CD8-positive, alpha-beta memory T cell (primary cell): ENCODE measurements at regions not wholly inside any gene's neighbourhood (a gene's known extent, or its start where the extent isn't known, plus 50 kb on each side); places are given as distances from the start of the nearest gene placed in this dataset.

Source experiments
- CTCF ChIA-PET: fragments of 350-600 bp; sonication (Branson Sonifier 250); formaldehyde crosslinking; loops from one replicate; lab custom pipeline; 2021; ENCODE audit warnings: antibody characterized with exemption; lab: Charles Lee
- POLR2A ChIA-PET: fragments of 350-600 bp; sonication (Branson Sonifier 250); formaldehyde crosslinking; loops from one replicate; lab custom pipeline; 2021; ENCODE audit warnings: antibody characterized with exemption; lab: Charles Lee
- DNase-seq, 5 donors: peaks; one replicate each; pipeline versions ENCODE4 v3.0.0 to v3.0.0-alpha.2; 2020 to 2022; ENCODE audit warnings: mixed read lengths in 1 of 5
- H3K27ac ChIP-seq: one replicate; pipeline ENCODE4 v1.7.0; 2013; ENCODE audit warnings: low read depth, mild to moderate bottlenecking, low read length, moderate library complexity
- H3K27me3 ChIP-seq: 2 replicates; pipeline ENCODE4 v1.7.0; 2013; ENCODE audit warnings: low read length, mild to moderate bottlenecking; ENCODE audit not compliant: insufficient read depth, poor library complexity, severe bottlenecking
- H3K36me3 ChIP-seq: 2 replicates; pipeline ENCODE4 v1.7.0; 2013; ENCODE audit warnings: mild to moderate bottlenecking, low read length, moderate library complexity; ENCODE audit not compliant: insufficient read depth
- H3K4me1 ChIP-seq: 2 replicates; pipeline ENCODE4 v1.7.0; 2013; ENCODE audit warnings: mild to moderate bottlenecking, low read length, moderate library complexity; ENCODE audit not compliant: insufficient read depth
- H3K4me3 ChIP-seq: 2 replicates; pipeline ENCODE4 v1.7.0; 2013; ENCODE audit warnings: mild to moderate bottlenecking, low read length
- H3K9me3 ChIP-seq: 2 replicates; pipeline ENCODE4 v1.7.0; 2013; ENCODE audit warnings: mild to moderate bottlenecking, low read length
- H3K27ac Mint-ChIP-seq, 8 donors: one replicate each; pipeline ENCODE4 v1.8.0; 2020 to 2021; ENCODE audit warnings: mixed read lengths in 8 of 8, mild to moderate bottlenecking in 6 of 8, inconsistent platforms in 3 of 8, moderate library complexity in 3 of 8
- H3K27me3 Mint-ChIP-seq, 2 donors: one replicate each; pipeline ENCODE4 v1.8.0; 2020 to 2021; ENCODE audit warnings: mixed read lengths in 2 of 2, mild to moderate bottlenecking in 1 of 2, moderate library complexity in 1 of 2
- H3K36me3 Mint-ChIP-seq, 3 donors: one replicate each; pipeline ENCODE4 v1.8.0; 2020 to 2021; ENCODE audit warnings: mixed read lengths in 3 of 3, inconsistent platforms in 1 of 3, mild to moderate bottlenecking in 1 of 3
- H3K4me1 Mint-ChIP-seq, 3 donors: one replicate each; pipeline ENCODE4 v1.8.0; 2020 to 2021; ENCODE audit warnings: mixed read lengths in 3 of 3, inconsistent platforms in 1 of 3, mild to moderate bottlenecking in 1 of 3
- H3K4me3 Mint-ChIP-seq, 7 donors: one replicate each; pipeline ENCODE4 v1.8.0; 2020 to 2021; ENCODE audit warnings: mixed read lengths in 7 of 7, mild to moderate bottlenecking in 6 of 7, moderate library complexity in 4 of 7, inconsistent platforms in 2 of 7
- H3K9me3 Mint-ChIP-seq, 5 donors: one replicate each; pipeline ENCODE4 v1.8.0; 2020 to 2022; ENCODE audit warnings: mixed read lengths in 5 of 5, mild to moderate bottlenecking in 3 of 5, moderate library complexity in 2 of 5, inconsistent platforms in 1 of 5

DNA sequence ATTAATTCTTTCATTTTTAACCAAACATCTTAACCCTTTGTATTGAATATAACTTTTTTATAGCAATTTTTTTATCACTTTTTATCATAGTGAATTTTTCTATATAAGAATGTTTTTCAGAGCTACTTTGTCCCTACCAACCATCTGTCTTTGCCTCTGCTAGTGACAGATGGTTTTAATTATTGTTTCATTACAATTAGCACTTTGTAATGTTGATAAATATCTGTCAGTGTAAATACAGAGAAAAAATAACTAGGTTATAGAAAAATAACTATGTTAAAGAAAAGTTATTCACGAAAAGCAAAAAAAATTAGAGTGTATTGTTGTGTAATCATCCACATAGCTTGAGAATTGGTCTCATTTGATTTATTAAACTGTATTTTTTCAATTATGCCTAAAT is 91.0 kb upstream of the CDH19 start:
- Histone ChIP-seq H3K4me1 (no peaks in the 10 kb centered on the region), H3K4me3 (no peak overlapping the region), H3K27me3 (no peaks in the 10 kb centered on the region), H3K36me3 (no peaks in the 10 kb centered on the region), H3K9me3 (no peaks in the 10 kb centered on the region), H3K27ac (no peak overlapping the region)
- ChIA-PET CTCF (no interaction called here), POLR2A (no interaction called here)
- Mint-ChIP-seq H3K4me1 (no peaks in the 10 kb centered on the region), H3K4me3 (no peak overlapping the region), H3K27ac (no peak overlapping the region), H3K9me3 (peaks cover 0 to 16% (median 5%) of the 10 kb centered on the region in 5 donors), H3K36me3 (no peaks in the 10 kb centered on the region), H3K27me3 (no peaks in the 10 kb centered on the region)
- no peak for DNase-seq

- ChIA-PET CTCF (no interaction called here), POLR2A (no interaction called here)
- DNase-seq: no peak
- Histone ChIP-seq H3K4me3 (no peak overlapping the region), H3K27me3 (no peaks in the 10 kb centered on the region), H3K36me3 (no peaks in the 10 kb centered on the region), H3K27ac (no peak overlapping the region), H3K4me1 (no peaks in the 10 kb centered on the region), H3K9me3 (no peaks in the 10 kb centered on the region)
- no peak overlapping the region for H3K4me3 Mint-ChIP-seq
- no peaks in the 10 kb centered on the region for H3K36me3 Mint-ChIP-seq
- H3K27me3 Mint-ChIP-seq: no peaks in the 10 kb centered on the region
- no peaks in the 10 kb centered on the region for H3K4me1 Mint-ChIP-seq
- no peak overlapping the region for H3K27ac Mint-ChIP-seq
- peaks cover 2 to 9% (median 8%) of the 10 kb centered on the region in 5 donors for H3K9me3 Mint-ChIP-seq
Observed at GRCh38 chr18:66687635-66688034, 83.7 kb upstream of the CDH19 start.

GRCh38 chr18:66682855-66683322 is 79.0 kb upstream of the CDH19 start:
- Mint-ChIP-seq H3K36me3 (no peaks in the 10 kb centered on the region), H3K4me1 (no peaks in the 10 kb centered on the region), H3K4me3 (no peak overlapping the region), H3K27ac (no peak overlapping the region), H3K9me3 (peaks cover 5 to 18% (median 7%) of the 10 kb centered on the region in 5 donors), H3K27me3 (no peaks in the 10 kb centered on the region)
- Histone ChIP-seq H3K27ac (no peak overlapping the region), H3K4me3 (no peak overlapping the region), H3K4me1 (no peaks in the 10 kb centered on the region), H3K36me3 (no peaks in the 10 kb centered on the region), H3K27me3 (no peaks in the 10 kb centered on the region), H3K9me3 (no peaks in the 10 kb centered on the region)
- no peak for DNase-seq
- CTCF ChIA-PET: no interaction called here
- POLR2A ChIA-PET: no interaction called here

DNA sequence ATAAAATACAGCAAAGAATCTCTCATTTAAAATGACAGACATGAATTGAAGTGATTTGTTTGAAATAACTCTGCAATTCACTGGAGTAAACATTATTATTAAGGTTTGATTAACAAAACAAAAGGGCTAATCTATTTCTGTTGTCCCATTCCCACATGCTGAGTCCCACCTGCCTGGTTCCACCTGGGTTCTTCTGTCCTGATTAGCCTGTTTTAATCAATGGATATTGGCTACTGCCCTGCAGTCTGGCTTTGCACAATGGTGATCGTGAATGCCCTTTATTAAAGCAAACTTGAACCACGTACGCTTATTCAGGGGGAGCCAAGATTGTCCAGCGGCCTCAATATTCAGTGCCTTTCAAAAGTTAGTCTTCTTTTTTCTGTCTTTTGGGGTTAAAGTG is 72.8 kb upstream of the CDH19 start:
- Histone ChIP-seq H3K27ac (no peak overlapping the region), H3K27me3 (no peaks in the 10 kb centered on the region), H3K9me3 (no peaks in the 10 kb centered on the region), H3K4me1 (no peaks in the 10 kb centered on the region), H3K36me3 (no peaks in the 10 kb centered on the region), H3K4me3 (no peak overlapping the region)
- Mint-ChIP-seq H3K4me3 (no peak overlapping the region), H3K9me3 (peaks cover 2 to 29% (median 7%) of the 10 kb centered on the region in 5 donors), H3K36me3 (no peaks in the 10 kb centered on the region), H3K27ac (no peak overlapping the region), H3K4me1 (no peaks in the 10 kb centered on the region), H3K27me3 (peaks cover 0 to 2% of the 10 kb centered on the region in 2 donors)
- no peak for DNase-seq
- ChIA-PET CTCF (no interaction called here), POLR2A (no interaction called here)

DNA sequence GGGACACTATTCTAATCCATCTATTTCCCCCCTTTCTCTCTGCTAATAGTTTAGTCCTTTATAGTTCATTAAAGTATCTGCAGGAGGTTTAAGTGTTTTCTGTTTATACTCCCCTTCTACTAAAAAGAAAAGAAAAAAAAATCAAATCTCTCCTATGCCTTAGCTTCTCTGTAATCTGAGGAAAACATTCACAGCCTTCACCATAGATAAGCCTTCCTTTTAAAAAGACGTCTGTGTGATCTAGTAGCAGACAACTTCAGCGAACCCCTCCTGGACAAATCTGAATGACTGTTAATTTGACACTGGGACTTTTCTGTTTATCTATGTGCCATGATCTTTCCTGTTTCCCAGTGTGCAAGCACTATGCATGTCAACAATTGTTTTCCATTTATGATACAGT is 70.4 kb upstream of the CDH19 start:
- Mint-ChIP-seq H3K4me3 (no peak overlapping the region), H3K9me3 (peaks cover 2 to 26% (median 7%) of the 10 kb centered on the region in 5 donors), H3K27me3 (peaks cover 0 to 2% of the 10 kb centered on the region in 2 donors), H3K36me3 (no peaks in the 10 kb centered on the region), H3K4me1 (no peaks in the 10 kb centered on the region), H3K27ac (no peak overlapping the region)
- DNase-seq: no peak
- ChIA-PET CTCF (no interaction called here), POLR2A (no interaction called here)
- Histone ChIP-seq H3K27ac (no peak overlapping the region), H3K4me1 (no peaks in the 10 kb centered on the region), H3K27me3 (no peaks in the 10 kb centered on the region), H3K36me3 (no peaks in the 10 kb centered on the region), H3K9me3 (no peaks in the 10 kb centered on the region), H3K4me3 (no peak overlapping the region)

DNA sequence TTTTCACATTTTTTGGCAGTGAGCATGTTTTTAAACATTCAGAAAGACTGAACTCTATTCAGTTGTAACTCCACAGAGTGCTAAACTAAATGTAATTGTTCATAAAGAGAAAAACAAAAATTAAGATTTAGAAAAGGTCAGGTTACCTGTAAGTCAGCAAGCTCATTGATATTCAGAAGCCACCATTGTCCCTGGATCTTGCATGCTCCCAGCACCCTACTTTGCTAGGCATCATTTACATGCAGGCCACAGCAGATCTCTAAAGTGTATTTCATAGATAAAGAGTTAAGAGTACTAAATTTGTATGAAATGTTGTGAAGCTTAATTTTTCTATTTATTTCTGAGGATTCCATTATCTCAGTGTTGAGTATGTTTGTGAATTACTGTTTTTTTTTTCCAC is 64.8 kb upstream of the CDH19 start:
- Histone ChIP-seq H3K27ac (no peak overlapping the region), H3K4me3 (no peak overlapping the region), H3K36me3 (no peaks in the 10 kb centered on the region), H3K9me3 (no peaks in the 10 kb centered on the region), H3K4me1 (no peaks in the 10 kb centered on the region), H3K27me3 (no peaks in the 10 kb centered on the region)
- ChIA-PET POLR2A (no interaction called here), CTCF (interaction anchor here (0.6 kb wide), 1 partner anchor 29 kb away, joined by 3 read pairs; no protein-coding TSS in a partner anchor)
- Mint-ChIP-seq H3K27ac (no peak overlapping the region), H3K4me1 (no peaks in the 10 kb centered on the region), H3K4me3 (no peak overlapping the region), H3K27me3 (peaks cover 0 to 2% of the 10 kb centered on the region in 2 donors), H3K36me3 (no peaks in the 10 kb centered on the region), H3K9me3 (peaks cover 0 to 13% (median 7%) of the 10 kb centered on the region in 5 donors)
- DNase-seq: no peak

DNA sequence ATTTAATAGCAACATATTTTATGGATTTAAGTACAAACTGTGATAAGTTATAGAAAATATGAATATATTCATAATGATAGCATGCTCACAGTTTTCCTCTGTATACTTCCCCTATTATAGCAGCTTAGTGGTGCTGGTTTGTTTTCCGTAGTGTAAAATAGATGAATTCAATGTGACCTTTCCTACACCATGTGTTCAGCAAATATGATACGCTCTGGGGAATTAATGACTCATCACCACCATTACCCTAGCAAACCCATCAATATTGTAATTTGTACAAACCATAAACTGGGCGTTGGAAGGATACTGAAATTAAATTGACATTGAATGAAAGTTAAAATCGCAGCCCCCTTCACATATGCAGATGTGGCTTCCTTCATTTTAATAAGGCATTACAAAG is 58.7 kb upstream of the CDH19 start:
- ChIA-PET CTCF (no interaction called here), POLR2A (no interaction called here)
- no peaks in the 10 kb centered on the region for H3K27me3 ChIP-seq
- Mint-ChIP-seq H3K27ac (no peak overlapping the region), H3K4me1 (no peaks in the 10 kb centered on the region), H3K36me3 (no peaks in the 10 kb centered on the region), H3K4me3 (no peak overlapping the region), H3K9me3 (peaks cover 3 to 12% (median 7%) of the 10 kb centered on the region in 5 donors), H3K27me3 (no peaks in the 10 kb centered on the region)
- no peak overlapping the region for H3K27ac ChIP-seq
- no peak overlapping the region for H3K4me3 ChIP-seq
- H3K36me3 ChIP-seq: no peaks in the 10 kb centered on the region
- no peaks in the 10 kb centered on the region for H3K4me1 ChIP-seq
- no peaks in the 10 kb centered on the region for H3K9me3 ChIP-seq
- no peak for DNase-seq

DNA sequence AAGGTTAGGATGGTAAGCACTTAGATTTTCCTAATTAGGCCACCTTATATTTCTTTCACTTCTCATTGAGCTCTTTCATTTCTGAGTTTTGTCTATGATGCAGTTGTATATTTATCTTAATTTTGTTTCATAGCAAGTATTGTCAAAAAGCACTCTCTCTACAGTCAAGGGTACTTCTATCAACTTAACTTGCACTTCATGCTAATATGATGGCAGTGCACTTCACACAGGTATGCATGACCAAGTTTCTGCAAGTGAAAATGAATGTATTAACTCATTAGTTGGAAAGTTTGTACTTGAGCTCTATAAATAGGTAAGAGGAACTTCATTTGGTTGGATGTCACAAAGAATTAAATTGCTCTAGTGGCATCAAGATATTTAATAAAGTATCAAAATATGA is 51.5 kb upstream of the CDH19 start:
- no peak overlapping the region for H3K4me3 ChIP-seq
- Mint-ChIP-seq H3K27ac (no peak overlapping the region), H3K4me1 (no peaks in the 10 kb centered on the region), H3K36me3 (no peaks in the 10 kb centered on the region), H3K4me3 (no peak overlapping the region), H3K27me3 (no peaks in the 10 kb centered on the region), H3K9me3 (peaks cover 0 to 30% (median 3%) of the 10 kb centered on the region in 5 donors)
- H3K36me3 ChIP-seq: no peaks in the 10 kb centered on the region
- no peak overlapping the region for H3K27ac ChIP-seq
- no peaks in the 10 kb centered on the region for H3K27me3 ChIP-seq
- CTCF ChIA-PET: no interaction called here
- H3K4me1 ChIP-seq: no peaks in the 10 kb centered on the region
- no peak for DNase-seq
- POLR2A ChIA-PET: no interaction called here
- no peaks in the 10 kb centered on the region for H3K9me3 ChIP-seq
